AG04450 (cell line): ENCODE measurements at regions not wholly inside any gene's neighbourhood (a gene's known extent, or its start where the extent isn't known, plus 50 kb on each side); places are given as distances from the start of the nearest gene placed in this dataset. TPM values are rescaled to one million over a fixed set of nuclear protein-coding genes. Genes with fewer than 3 reads are reported as not detected.
"Not testable (repeated sequence)": the region's sequence is repeated elsewhere in the genome, so short reads cannot be mapped to it uniquely, and the experiment has no call there.

Source experiments
- CTCF ChIA-PET: fragments of 300-600, 350-600 bp; formaldehyde crosslinking; extraction: SDS; loops from one replicate; lab custom pipeline; 2022; ENCODE audit warnings: antibody characterized with exemption, inconsistent platforms; lab: Charles Lee
- POLR2A ChIA-PET: fragments of 350-600 bp; formaldehyde crosslinking; extraction: SDS; loops from one replicate; lab custom pipeline; 2021; ENCODE audit warnings: antibody characterized with exemption, inconsistent platforms; lab: Yijun Ruan, JAX
- DNase-seq: peaks from one replicate; pipeline ENCODE4 v3.0.0-alpha.2; 2011; ENCODE audit warnings: low read depth, low spot score
- H3K27ac ChIP-seq: one replicate; pipeline ENCODE4 v1.5.1; 2012; ENCODE audit warnings: low read depth, low read length, control low read depth
- H3K27me3 ChIP-seq: one replicate; pipeline ENCODE4 v1.6.0; 2012; ENCODE audit warnings: low read length; ENCODE audit not compliant: control insufficient read depth, insufficient read depth
- H3K4me3 ChIP-seq: 2 replicates; pipeline ENCODE4 v1.5.1; 2011; ENCODE audit warnings: mild to moderate bottlenecking, low read depth, low read length, control low read depth
- H3K9me3 ChIP-seq: 2 replicates; pipeline ENCODE4 v1.5.1; 2012; ENCODE audit warnings: low read length; ENCODE audit not compliant: control insufficient read depth, insufficient read depth
- CTCF ChIP-seq: IDR thresholded peaks from 2 replicates; pipeline ENCODE4 v1.5.1; 2011; ENCODE audit warnings: low read depth, low read length, control low read depth, inconsistent platforms
- small RNA-seq: library from RNA; depleted of rRNA; stranded (forward); fragments of <200 nt; gene quantifications from one replicate; pipeline ENCODE3, GENCODE V24; 2012; ENCODE audit warnings: low read depth; ENCODE audit not compliant: insufficient read length

GRCh38 chr6:71810880-71811279 lies 75.5 kb upstream of the RIMS1 start:
- CTCF ChIA-PET = no interaction called here
- POLR2A ChIA-PET = no interaction called here

GRCh38 chr6:71822625-71823024 lies 63.7 kb upstream of the RIMS1 start:
- CTCF ChIA-PET = no interaction called here
- Histone ChIP-seq H3K9me3 (no peaks in the 10 kb centered on the region), H3K27ac (no peak overlapping the region), H3K27me3 (no peaks in the 10 kb centered on the region), H3K4me3 (no peak overlapping the region)
- POLR2A ChIA-PET = no interaction called here
- DNase-seq = no peak
- TF ChIP-seq CTCF = no peak

More at GRCh38 chr6:71810880-71811279, 75.5 kb upstream of the RIMS1 start:
- TF ChIP-seq CTCF = no peak
- DNase-seq = no peak
- Histone ChIP-seq H3K9me3 (no peaks in the 10 kb centered on the region), H3K27ac (no peak overlapping the region), H3K4me3 (no peak overlapping the region), H3K27me3 (no peaks in the 10 kb centered on the region)

- H3K4me3 ChIP-seq, POLR2A ChIA-PET, H3K27me3 ChIP-seq, H3K9me3 ChIP-seq, DNase-seq, CTCF ChIA-PET, H3K27ac ChIP-seq: not testable (repeated sequence)
Measured at GRCh38 chr6:71832110-71832764, 54.1 kb upstream of the RIMS1 start.

Small RNAs in the stretch of these regions (small RNA-seq; reads per million reads assigned to genes)
- gene MIR30A (8,127 reads per million, percentile 99 among the genes with 10 or more reads in this experiment), gene MIR30C2 (1.6 reads per million), gene RNU4-66P (not detected)
